GM21717 (cell line): ENCODE measurements at regions not wholly inside any gene's neighbourhood (a gene's known extent, or its start where the extent isn't known, plus 50 kb on each side); places are given as distances from the start of the nearest gene placed in this dataset.

ENCODE experiments used
- ATAC-seq: cut with Tn5 transposase; IDR thresholded peaks from one replicate; pipeline ENCODE4 v1.9.1; 2021; ENCODE audit warnings: mild to moderate bottlenecking, moderate library complexity; ENCODE audit not compliant: unreplicated experiment

DNA sequence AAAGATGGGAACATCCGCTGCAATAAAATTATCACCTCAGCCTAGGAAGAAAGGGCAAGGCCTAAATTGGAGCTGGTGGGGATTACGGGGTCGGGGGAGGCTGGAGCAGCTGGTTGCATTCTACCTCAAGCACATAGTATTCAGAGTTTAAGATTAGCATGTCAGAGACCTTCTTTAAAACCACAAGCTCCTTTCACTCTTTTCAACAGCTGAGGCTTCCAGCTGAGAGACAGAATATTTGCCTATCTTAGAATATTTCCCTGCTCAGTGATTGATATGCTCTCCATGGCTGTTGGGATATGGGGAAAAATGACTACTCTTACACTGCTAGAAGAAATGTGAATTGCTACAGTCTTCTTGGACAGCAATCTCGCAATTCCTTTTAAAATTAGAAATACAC lies 248.6 kb downstream of the TBX15 start:
- no peak for ATAC-seq

DNA sequence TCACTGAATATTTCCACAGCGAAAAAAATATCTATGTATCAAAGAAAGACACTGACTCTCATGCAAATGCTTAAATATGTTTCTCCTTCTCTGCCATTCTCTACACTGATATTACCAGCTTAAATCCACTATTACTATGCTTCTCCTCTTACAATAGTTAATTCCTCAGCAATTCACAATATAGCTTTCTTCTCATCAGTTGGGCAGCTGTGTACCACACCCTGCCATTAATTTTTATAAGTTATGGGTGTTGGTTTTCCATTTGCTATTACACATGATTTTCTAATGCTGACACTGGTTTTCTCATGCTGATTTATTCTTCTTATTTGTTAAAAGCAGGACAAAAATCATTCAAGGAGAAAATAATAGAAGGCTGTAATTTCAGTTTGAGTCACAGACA lies 251.8 kb downstream of the TBX15 start:
- ATAC-seq, result no peak

DNA sequence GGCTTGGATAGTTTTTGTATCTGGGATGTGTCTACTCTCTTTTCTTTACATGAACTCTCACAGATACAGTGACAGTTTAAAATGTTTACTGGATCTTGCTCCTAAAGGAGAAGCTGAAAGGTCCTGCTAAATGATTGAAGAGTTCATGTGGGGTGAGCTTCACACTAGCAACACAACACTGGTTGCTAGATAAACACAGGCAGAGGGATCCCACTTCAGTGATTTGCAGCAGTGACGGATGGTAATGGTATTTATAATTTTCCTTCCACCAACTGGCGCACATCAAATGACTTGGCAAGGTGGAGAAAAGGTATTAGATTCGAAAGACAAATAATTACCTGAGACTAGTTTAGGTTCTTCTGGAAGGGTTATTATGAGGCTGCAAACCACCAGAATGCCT lies 270.2 kb downstream of the TBX15 start:
- no peak for ATAC-seq

DNA sequence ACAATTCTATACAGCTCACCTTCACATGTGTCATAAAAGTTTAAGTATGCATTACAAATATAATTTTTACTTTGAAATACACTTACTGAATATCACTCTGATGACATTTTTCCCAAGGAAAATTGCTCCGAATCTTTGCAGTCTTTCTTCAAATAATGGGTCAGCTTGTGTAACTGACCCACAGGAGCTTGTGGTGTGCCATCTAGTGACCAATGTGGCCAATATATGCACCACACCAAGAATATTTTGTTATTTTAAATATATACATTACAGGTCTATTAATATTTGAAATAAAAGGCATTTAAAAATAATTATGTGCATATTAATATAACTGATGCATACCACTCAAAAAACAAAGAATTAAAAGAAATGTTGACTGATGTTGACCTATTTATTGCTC lies 271.4 kb downstream of the TBX15 start:
- ATAC-seq, result no peak

DNA sequence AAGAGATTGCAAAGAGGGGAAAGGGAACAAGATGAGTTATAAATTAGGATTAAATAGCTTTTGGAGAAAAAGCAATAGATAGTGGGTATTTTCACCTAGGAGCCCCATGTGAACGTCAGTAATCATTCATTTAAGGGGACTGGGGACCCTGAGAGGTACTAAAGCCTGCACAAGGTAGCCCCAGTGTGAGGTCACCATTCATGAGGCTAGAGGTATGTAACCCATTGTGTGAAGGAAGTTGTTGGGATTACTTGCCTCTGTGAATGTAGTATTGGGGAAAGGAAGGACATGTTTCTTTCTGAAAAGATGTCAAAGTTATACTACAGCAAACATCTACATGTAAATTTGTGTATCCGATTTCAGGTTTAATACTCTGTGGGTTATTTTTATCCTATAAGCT lies 276.8 kb downstream of the TBX15 start:
- no peak for ATAC-seq

DNA sequence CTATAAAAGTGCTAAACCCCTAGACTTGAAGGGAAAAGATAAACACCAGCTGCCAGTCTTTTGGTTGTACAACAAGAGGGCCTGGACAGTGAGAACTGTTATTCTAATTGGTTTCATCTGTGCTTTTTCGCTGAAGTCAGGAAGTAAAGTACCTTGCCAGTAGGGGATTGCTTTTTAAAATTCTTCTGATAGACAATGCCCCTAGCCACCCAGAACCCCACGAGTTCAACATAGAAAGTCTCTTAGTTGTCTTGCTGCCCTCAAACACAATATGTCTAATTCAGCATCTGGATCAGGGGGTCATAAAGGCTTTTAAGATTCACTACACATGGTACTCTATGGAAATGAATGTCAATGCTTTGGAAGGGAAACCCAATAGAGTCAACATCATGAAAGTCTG lies 289.2 kb downstream of the TBX15 start:
- ATAC-seq, result no peak

DNA sequence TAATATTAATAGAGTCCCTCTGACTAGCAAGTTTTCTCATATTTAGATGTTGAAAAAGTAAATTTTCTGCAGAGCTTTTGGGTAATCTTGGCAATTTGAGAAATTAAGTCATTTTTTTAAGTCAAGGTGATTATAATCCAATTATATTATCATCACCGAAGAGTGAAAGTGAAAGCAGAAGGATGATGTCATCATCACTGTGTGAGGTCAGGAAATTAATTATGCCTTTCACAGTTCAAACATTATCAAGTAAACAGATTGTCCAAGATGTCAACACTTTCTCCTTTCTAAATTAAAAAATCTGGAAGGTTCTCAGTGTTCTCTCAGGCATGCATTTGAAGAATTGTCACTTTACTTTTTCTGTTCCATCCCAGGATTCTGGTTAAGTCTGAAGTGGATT lies 296.0 kb downstream of the TBX15 start:
- no peak for ATAC-seq

DNA sequence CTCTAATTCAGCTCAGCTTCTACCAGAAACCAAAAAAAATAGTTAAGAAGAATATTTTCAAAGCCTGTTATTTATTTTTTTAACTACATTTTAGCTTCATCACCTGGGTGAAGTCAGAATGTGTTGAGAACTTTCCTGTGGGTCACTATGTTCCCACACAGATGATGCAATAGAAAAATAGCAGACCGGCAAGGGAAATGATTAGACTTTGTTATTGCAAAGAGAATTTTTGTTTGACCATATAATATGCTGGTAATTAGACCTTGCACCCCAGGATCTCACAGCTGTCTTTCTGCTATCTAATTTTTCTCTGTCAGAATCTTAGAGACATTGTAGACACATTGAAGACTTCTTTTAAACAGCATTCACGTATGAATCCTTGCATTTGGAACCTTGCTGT lies 299.3 kb downstream of the TBX15 start:
- no peak for ATAC-seq

DNA sequence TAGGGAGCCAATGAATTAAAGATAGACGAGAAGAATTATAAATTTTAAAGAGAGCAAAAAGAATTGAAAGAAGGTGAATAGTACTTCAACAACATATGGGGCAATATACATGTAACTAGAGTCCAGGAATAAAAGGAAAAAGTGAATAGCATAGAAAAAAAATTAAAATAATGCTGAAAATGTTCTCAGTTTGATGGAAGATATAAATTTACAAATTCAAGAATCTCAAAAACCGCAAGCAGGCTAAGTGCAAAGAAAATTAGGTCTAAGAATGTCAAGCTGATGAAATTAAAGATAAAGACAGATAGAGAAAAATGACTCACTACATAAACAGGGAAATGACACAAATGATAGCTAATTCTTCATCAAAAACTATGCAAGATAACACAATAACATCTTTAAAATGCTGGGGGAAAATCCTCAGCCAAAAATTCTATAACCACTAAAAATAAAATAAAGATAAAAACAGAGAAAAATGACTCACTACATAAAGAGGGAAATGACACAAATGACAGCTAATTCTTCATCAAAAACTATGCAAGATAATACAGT lies 326.3 kb downstream of the TBX15 start:
- ATAC-seq, result no peak

DNA sequence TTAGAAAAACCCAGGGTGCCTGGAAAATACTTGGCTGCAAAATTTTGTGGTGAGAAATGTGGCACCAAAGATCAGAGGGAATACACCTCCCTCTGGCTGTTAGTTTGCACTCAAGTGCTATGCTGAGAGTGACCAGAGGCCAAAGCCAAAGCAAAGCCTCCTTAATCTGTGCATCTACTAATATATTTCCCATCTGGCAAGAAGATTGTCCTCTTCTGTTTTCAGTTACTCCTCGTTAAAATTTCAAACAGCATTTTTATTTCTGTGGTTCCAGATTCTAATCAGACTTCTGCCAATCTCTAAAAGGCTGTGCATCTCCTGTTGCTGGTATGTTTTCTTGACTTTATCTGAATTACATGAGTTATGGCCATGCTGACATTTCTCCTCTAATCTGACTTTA lies 327.4 kb downstream of the TBX15 start:
- no peak for ATAC-seq

DNA sequence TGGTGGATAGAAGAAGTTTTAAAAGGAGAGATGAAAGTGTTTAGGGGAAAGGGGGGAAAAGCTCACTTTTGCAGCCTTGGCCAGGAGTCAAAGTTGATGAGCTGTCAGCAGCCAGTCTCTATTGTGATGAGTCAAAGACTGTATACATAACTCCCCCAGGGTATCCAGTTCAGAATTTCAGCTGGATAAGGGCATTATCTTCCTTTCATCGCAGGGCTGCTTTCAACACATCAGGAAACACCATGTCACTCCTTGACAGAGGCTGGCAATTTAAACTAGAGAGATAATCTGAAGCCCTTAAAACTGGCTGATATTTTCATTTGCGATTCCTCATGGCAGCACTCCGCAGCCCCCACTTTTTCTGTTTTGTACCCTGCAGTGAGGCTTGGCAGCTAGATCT lies 328.5 kb downstream of the TBX15 start:
- ATAC-seq, result no peak

DNA sequence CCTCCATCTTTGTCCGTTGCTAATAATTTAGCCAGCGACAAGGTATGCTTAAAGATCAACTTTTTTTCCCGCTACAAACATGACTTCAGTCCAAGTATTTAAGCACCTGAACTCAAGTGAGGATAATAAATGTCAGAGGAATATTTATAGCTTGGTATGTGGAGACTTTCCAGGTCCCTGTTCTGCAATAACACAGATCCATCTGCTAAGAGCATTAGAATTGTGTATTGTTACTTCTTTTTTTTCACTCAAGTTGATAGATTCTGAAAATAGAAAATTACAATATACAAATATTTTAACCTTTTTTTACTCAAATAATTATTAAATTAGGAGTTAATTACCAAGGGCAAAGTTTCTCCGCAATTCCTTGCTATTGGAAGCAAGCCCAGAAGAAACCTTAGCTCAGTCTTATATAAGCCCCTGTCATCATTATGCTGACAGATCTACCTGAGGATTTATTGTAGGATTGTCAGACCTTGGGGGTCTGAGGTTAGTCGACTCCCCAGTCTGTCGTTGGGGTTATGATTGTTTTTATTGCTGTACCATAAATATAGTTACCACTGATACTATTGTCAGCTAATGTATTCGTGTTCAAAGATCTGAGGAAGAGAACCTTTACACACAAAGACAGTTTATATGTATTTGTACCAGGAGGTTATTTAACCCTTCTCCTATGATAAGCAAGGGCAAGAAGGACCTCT lies 337.9 kb downstream of the TBX15 start:
- no peak for ATAC-seq

DNA sequence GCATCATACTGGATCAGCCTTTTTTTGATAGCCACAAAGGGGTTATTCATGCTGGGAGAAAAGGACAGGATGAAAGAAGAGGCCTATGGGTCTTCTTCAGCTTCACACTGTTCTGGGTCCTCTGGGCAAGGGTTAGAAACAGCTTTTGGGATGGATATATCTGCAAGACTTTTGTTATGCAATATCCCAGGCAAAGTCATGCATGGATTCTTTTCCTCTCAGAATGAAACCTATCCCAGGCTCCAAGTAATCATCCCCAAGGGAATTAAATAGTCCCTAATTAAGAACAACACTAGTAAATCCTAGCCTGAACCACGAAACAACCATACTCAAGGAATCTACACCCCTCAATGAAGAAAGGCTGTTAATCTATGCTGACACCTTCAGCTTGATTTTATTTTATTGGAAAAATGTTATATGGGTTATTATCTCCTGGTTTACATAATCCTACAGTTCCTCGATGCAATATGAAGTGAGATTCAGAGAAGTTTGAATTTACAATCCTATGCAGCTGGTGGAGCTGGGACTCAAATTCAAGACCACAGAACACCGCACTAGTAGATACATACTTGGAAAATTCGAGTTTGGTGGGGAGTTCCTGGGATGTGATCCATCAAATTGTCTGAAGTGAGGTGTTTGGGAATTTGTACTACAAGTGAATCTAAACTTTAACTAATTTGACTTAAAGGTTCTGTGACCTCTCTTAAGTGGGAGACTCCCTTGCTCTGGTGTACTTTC lies 338.6 kb downstream of the TBX15 start:
- no peak for ATAC-seq

DNA sequence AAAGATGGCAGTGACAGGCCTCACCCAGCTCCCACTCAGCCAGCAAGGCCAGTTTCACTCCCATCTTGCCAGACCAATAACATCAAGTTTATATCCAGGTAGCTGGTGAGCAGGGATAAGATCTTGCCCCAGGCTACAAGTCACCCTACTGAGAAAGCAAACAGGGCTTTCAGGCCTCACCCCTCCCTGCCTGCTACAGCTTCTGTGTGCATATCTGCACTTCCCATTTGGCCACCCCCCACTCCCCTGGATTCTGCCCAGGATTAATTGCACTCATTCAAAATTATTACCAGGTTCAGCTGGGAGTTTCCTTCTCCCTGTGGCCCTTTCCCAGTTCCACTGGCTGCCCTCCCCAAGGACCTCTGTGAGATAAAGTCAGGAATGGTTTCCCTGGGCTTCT lies 352.1 kb downstream of the TBX15 start:
- ATAC-seq, result no peak

DNA sequence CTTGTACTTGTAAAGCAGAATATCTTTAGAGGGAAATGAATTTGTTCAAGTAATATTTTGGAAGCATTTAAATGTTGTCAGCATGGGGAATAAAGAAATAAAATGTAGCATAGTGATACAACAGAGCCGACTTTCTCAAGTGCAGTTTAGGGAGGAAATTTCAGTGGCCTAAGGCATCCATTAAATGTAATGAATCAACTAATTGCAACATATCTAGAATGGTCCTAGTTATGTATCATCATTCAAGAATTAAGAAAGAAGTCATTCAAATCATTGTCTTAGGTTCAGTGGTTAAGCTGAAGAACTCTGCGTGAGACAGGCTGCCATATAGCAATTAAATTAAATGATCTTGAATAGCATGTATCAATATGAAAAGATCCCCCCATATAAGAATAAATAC lies 360.7 kb downstream of the TBX15 start:
- no peak for ATAC-seq

DNA sequence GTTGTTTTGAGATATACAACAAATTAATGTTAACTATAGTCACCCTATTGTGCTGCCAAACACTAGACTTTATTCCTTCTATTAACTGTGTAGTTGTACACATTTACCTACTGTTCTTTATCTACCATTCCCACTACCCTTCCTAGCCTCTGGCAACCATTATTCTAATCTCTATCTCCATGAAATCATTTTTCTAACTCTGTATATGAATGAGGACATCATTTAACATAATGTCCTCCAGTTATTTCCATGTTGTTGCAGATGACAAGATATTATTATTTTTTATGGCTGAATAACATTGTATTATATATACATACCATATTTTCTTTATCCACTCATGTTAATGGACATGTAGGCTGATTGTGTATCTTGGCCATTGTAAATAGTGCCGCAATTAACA lies 366.3 kb downstream of the TBX15 start:
- ATAC-seq, result no peak

DNA sequence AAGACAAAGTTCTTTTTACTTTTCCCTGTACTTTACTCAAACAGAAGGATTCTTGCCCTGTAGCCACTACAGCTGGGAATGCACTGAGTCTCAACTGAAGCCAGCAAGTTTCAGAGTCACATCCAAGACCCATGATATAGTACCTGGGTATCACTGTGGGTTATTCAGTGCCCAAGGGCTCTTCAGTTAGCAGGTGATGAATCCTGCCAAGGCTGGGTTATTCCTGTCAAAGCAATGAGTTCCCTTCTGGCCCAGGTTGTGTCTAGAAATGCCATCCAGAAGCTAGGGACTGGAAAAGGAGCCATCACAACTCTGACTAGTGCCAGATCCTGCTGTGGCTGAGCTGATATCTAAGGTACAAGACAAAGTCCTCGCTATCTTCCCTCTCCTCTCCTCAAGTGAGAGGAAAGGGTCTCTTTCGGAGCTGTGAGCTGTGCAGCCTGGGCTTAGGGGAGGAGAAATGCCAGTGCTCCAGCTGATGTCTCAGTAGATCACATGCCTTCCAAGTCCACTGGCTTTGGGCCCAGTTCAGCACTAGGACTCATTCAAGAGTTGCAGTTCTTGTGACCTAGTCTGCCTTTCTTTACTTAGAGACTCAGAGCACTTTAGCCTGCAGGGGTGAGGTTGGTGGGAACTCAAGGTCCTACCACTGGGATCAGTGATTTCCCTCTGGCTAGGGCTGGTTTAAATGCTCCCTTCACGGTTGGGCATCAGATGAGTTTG lies 369.4 kb downstream of the TBX15 start:
- no peak for ATAC-seq

DNA sequence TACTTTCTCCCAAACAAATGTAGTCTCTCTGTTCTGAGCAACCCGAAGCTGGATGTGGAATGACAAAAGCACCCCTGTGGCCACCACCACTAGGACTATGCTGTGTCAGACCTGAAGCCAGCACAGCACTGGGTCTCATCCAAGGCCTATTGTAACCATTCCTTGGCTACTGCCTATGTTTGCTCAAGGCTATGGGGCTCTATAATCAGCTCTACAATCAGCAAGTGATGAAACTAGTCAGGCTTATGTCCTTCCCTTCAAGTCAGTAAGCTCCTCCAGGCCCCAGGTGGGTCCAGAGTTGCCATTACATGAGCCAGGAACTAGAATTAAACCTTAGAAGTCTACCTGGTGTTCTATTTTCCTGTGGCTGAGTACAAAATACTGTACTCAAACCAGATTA lies 370.2 kb downstream of the TBX15 start:
- ATAC-seq, result no peak

DNA sequence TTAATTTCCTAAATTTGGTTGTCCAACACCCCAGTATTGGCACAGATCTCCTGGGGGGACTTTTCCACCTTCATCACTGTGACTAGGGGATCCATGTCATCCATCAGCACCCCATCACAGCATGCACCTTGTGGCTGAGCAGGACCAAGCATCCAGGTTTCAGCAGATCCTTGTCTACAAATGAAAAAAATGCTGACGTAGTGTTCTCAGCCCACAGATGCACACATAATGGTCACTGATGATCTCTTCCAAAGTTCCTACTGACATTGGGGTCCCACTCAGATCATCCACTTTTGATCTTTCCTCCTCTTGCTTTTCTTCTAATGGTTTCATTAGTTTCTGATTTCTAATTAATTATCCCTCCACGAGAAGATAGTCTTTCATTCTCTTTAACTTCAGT lies 373.1 kb downstream of the TBX15 start:
- ATAC-seq, result no peak

DNA sequence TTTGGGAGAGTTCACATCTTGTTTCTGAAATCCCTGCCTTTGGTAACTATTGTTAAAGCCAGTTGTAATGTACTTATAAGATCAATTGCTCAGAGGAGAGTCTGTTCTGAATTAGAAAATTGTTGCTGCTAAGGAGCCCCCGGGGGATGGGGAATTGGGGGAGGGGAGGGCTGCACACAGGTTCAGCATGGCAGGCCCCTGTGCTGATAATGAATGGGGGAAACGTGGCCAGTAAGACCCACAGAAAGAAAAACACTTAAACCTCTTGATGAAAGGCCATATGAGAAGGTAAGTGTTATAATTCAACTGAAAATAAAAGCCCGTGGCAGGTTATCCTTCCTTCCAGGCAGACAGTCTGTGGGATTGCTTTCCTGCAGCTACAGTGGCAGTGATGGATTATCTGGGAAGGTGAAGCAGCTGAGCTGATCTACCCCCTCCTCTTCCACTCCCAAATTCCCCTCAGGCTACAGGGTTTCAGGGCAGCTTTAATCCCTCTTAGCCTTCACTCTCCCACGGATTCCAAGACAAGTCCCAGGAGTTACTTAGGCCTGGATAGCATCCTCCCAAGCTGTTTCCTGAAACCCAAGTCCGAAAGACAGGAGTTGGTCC lies 398.8 kb downstream of the TBX15 start:
- no peak for ATAC-seq

DNA sequence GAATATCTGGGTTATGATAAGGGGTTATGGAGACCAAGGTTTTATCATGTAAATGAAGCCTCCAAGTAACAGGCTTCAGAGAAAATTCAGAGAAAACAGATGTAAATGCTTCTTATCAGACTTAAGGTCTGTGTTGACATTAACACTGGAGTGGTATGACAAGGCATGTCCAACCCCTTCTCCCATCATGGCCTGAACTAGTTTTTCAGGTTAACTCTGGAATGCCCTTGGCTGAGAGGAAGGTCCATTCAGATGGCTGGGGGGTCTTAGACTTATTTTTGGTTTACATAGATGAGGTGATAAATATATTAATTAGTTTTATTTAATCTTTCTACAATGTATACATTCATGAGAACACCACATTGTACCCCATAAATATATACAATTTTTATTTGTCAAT lies 399.6 kb downstream of the TBX15 start:
- no peak for ATAC-seq
